ENCODE measurements at regions not wholly inside any gene's neighbourhood (a gene's known extent, or its start where the extent isn't known, plus 50 kb on each side); places are given as distances from the start of the nearest gene placed in this dataset.

- TF ChIP-seq POLR2A (IDR thresholded peaks at IDR 0.05) (no peak), EP300 (IDR thresholded peaks at IDR 0.05) (no peak)
- TF ChIP-seq, protein P1, sequence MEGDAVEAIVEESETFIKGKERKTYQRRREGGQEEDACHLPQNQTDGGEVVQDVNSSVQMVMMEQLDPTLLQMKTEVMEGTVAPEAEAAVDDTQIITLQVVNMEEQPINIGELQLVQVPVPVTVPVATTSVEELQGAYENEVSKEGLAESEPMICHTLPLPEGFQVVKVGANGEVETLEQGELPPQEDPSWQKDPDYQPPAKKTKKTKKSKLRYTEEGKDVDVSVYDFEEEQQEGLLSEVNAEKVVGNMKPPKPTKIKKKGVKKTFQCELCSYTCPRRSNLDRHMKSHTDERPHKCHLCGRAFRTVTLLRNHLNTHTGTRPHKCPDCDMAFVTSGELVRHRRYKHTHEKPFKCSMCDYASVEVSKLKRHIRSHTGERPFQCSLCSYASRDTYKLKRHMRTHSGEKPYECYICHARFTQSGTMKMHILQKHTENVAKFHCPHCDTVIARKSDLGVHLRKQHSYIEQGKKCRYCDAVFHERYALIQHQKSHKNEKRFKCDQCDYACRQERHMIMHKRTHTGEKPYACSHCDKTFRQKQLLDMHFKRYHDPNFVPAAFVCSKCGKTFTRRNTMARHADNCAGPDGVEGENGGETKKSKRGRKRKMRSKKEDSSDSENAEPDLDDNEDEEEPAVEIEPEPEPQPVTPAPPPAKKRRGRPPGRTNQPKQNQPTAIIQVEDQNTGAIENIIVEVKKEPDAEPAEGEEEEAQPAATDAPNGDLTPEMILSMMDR (IDR thresholded peaks at IDR 0.05) = no peak
Measured at GRCh38 chr11:134980819-134981710, 569.0 kb upstream of the B3GAT1 start.
